ENCODE measurements at regions not wholly inside any gene's neighbourhood (a gene's known extent, or its start where the extent isn't known, plus 50 kb on each side); places are given as distances from the start of the nearest gene placed in this dataset.

DNA sequence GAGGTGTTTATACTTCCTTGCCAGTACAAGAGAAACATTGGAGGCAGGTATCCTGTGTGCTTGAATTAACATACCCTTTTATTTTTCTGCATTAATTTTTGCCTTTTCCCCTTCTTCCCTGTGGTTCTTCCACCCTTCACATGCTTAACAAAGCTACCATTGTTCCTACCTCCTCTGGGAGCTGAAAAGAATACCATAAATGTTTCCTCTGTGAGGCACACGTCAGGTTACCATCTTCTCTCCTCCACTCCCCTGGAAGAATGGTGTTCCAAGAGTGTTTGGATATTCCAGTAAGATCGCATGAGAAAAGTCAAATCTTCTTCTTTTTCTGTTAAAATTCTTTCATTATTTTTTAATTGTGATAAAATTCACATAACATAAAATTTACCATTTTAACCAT lies 74.6 kb upstream of the MARK1 start:
- Histone ChIP-seq H3K27me3 (replicated peaks in 1 of 4; ENCODE audit: control insufficient read depth in 3 of 4, extremely low read depth in 1 of 4, insufficient read depth in 3 of 4, low read length in 3 of 4) (no peaks in the 10 kb centered on the region), H3K56ac (replicated peaks; ENCODE audit: insufficient read length, low read depth, low read length) (no peak overlapping the region), H3K18ac (ENCODE audit: extremely low read depth, low read length) (no peak overlapping the region), H3K36me3 (ENCODE audit: control insufficient read depth in 2 of 4, insufficient read depth in 4 of 4, low read length in 3 of 4) (no peaks in the 10 kb centered on the region), H2BK5ac (ENCODE audit: low read depth, low read length) (no peak overlapping the region), H2AFZ (ENCODE audit: low read length) (no peak overlapping the region), H4K8ac (ENCODE audit: extremely low read depth, insufficient read depth, low read length) (no peak overlapping the region), H2BK120ac (replicated peaks; ENCODE audit: low read depth, low read length) (no peak overlapping the region), H4K91ac (replicated peaks; ENCODE audit: insufficient read length, low read length) (no peak overlapping the region), H3K79me1 (ENCODE audit: low read depth, low read length) (no peaks in the 10 kb centered on the region), H3K23me2 (ENCODE audit: low read depth, low read length) (no peaks in the 10 kb centered on the region), H3K9ac (replicated peaks in 1 of 4; ENCODE audit: extremely low read depth in 1 of 4, low read depth in 3 of 4, low read length in 3 of 4) (no peak overlapping the region), H3K4me3 (ENCODE audit: extremely low read depth in 1 of 4, insufficient read depth in 2 of 4, low read depth in 3 of 4, low read length in 4 of 4) (no peak overlapping the region), H3K4ac (replicated peaks; ENCODE audit: insufficient read length, low read depth, low read length) (no peak overlapping the region), H3K27ac (ENCODE audit: low read depth, low read length) (no peak overlapping the region), H2BK15ac (ENCODE audit: low read length) (no peak overlapping the region), H3K79me2 (ENCODE audit: control insufficient read depth in 1 of 2, insufficient read depth in 2 of 2, low read length in 2 of 2) (no peaks in the 10 kb centered on the region), H3K23ac (ENCODE audit: insufficient read length) (no peak overlapping the region), H4K20me1 (replicated peaks in 1 of 2; ENCODE audit: control insufficient read depth in 1 of 2, insufficient read depth in 2 of 2, low read length in 2 of 2) (no peaks in the 10 kb centered on the region), H3K4me2 (ENCODE audit: insufficient read depth in 1 of 2, low read depth in 2 of 2, low read length in 2 of 2) (no peak overlapping the region), H4K5ac (ENCODE audit: insufficient read length, low read depth, low read length) (no peak overlapping the region), H3K9me3 (ENCODE audit: insufficient read depth in 2 of 2, low read depth in 1 of 2, low read length in 1 of 2) (no peaks in the 10 kb centered on the region), H2AK5ac (ENCODE audit: low read depth, low read length) (no peak overlapping the region), H2BK20ac (ENCODE audit: low read length) (no peak overlapping the region), H3K4me1 (replicated peaks in 1 of 4; ENCODE audit: control insufficient read depth in 3 of 4, insufficient read depth in 4 of 4, low read length in 3 of 4) (peaks cover 0 to 3% (median 0%) of the 10 kb centered on the region in 4 experiments; a peak in 2 of 7 replicates), H2BK12ac (ENCODE audit: low read depth, low read length) (no peak overlapping the region), H3K14ac (ENCODE audit: insufficient read length) (no peak overlapping the region)
- TF ChIP-seq SP1 (IDR thresholded peaks at IDR 0.05; ENCODE audit: low read depth, low read length) (no peak), SP4 (IDR thresholded peaks at IDR 0.05; ENCODE audit: low read length) (no peak), TCF12 (IDR thresholded peaks at IDR 0.05; ENCODE audit: low read depth, low read length) (no peak), MAFK (IDR thresholded peaks at IDR 0.05; ENCODE audit: low read depth, low read length) (no peak), TEAD4 (IDR thresholded peaks at IDR 0.05; ENCODE audit: low read depth, low read length) (no peak), POLR2A (IDR thresholded peaks at IDR 0.05; ENCODE audit: control extremely low read depth in 1 of 2, low read depth in 2 of 2, low read length in 2 of 2) (no peak), TAF1 (IDR thresholded peaks at IDR 0.05; ENCODE audit: low read depth, low read length) (no peak), PHF8 (conservative IDR thresholded peaks at IDR 0.05; ENCODE audit: low read depth, low read length) (no peak), JUND (IDR thresholded peaks at IDR 0.05; ENCODE audit: low read length) (no peak), BACH1 (IDR thresholded peaks at IDR 0.05; ENCODE audit: low read length) (no peak), CTBP2 (IDR thresholded peaks at IDR 0.05; ENCODE audit: borderline replicate concordance, insufficient read depth, insufficient read length, low read length) (no peak), GTF2F1 (IDR thresholded peaks at IDR 0.05; ENCODE audit: borderline replicate concordance, low read depth, low read length) (no peak), KDM4A (IDR thresholded peaks at IDR 0.05; ENCODE audit: low read depth, low read length, severe bottlenecking) (no peak), POLR2AphosphoS5 (IDR thresholded peaks at IDR 0.05; ENCODE audit: low read depth, low read length) (no peak), SRF (IDR thresholded peaks at IDR 0.05; ENCODE audit: low read depth, low read length) (no peak), CBX5 (IDR thresholded peaks at IDR 0.05; ENCODE audit: low read depth, low read length) (no peak), ASH2L (IDR thresholded peaks at IDR 0.05; ENCODE audit: low read length) (no peak)
- FAIRE-seq: no peak
- no peak for DNase-seq (ENCODE audit: low read depth in 1 of 2, low spot score in 2 of 2)
- POLR2A ChIA-PET (ENCODE audit: partially characterized antibody): interaction anchor here (1.0 kb wide), 1 partner anchor 154 kb away, joined by 3 read pairs; no protein-coding TSS in a partner anchor
- WGBS, 2 experiments (ENCODE audit: extremely low coverage in 1 of 2, insufficient coverage in 1 of 2, insufficient read length in 1 of 2, insufficient replicate concordance in 2 of 2, low coverage in 1 of 2, low lambda C conversion rate in 2 of 2, missing lambda C conversion rate in 1 of 2): 77% methylated on average over 2 of the region's 2 CpGs; no CpG with 5 or more reads in 1 of the 2 experiments
- CTCF ChIA-PET (ENCODE audit: partially characterized antibody): interaction anchor here (1.4 to 2.7 kb wide), 4 partner anchors 9 to 73 kb away, joined by 3 to 9 read pairs (median 6); no protein-coding TSS in a partner anchor

All from H1 (cell line).